ENCODE measurements at regions not wholly inside any gene's neighbourhood (a gene's known extent, or its start where the extent isn't known, plus 50 kb on each side); places are given as distances from the start of the nearest gene placed in this dataset.

DNA sequence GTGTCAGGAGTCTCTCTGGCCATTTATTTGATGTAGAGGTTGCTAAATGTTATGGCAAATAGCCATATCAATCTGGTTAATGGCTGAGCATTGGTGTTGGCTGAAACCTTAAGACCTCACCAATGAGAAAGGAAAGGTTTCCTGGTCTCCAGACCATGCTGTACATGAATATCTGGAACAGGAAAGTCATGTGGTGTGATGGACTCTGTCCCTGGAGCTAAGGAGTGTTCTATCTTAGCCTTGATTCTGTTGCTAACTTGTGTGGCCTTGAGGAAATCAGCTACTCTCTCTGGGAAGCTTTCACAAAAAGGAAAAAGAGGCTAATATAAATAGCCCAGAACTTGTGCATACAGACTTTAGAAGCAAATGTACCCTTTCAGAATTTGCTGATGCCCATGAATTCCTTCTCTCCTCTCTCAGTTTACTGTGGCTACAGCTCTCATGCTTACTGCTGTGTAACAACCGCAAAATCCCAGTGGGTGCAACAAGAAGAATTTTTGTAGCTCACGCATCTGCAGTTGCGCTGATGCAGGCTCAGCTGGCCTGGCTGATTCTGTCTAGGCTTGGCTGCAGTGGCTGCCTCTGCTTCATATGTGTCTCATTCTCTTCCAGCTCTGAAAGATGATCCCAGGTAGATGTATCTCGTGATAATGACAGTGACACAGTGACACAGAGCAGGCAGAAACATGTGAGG is 287.5 kb downstream of the NPIPA8 start:
- H3K27ac ChIP-seq = peak overlapping the region; percentile 69
- TF ChIP-seq, protein P1, sequence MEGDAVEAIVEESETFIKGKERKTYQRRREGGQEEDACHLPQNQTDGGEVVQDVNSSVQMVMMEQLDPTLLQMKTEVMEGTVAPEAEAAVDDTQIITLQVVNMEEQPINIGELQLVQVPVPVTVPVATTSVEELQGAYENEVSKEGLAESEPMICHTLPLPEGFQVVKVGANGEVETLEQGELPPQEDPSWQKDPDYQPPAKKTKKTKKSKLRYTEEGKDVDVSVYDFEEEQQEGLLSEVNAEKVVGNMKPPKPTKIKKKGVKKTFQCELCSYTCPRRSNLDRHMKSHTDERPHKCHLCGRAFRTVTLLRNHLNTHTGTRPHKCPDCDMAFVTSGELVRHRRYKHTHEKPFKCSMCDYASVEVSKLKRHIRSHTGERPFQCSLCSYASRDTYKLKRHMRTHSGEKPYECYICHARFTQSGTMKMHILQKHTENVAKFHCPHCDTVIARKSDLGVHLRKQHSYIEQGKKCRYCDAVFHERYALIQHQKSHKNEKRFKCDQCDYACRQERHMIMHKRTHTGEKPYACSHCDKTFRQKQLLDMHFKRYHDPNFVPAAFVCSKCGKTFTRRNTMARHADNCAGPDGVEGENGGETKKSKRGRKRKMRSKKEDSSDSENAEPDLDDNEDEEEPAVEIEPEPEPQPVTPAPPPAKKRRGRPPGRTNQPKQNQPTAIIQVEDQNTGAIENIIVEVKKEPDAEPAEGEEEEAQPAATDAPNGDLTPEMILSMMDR (IDR thresholded peaks at IDR 0.05) = no peak
- no peak for DNase-seq
- intact Hi-C loops (cut with DNase I) = no loop called here
- no peaks in the 10 kb centered on the region for H3K36me3 ChIP-seq
- H3K9ac ChIP-seq (ENCODE audit: low read depth in 2 of 2, low read length in 2 of 2) = peak overlapping the region in 1 of 2 donors; percentile 29
- H3K9me3 ChIP-seq = no peaks in the 10 kb centered on the region
- H3K4me3 ChIP-seq = no peak overlapping the region
- H3K27me3 ChIP-seq = no peaks in the 10 kb centered on the region
- H3K4me1 ChIP-seq = no peaks in the 10 kb centered on the region

DNA sequence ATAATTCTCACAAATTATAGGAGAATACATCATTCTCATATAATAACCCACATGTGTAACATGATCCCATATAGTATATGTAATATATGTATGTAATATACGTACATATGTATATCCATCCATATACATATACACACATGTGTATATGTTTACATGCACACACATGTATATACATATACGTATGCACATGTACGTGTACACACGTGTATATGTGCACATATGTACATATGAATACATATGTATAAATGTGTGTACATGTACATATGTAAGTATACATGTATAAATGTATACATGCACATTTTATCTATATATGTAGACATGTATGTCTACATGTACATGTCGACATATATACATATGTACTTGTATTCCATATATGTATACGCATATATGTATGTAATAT is 288.8 kb downstream of the NPIPA8 start:
- no peak for DNase-seq
- Histone ChIP-seq H3K36me3 (no peaks in the 10 kb centered on the region), H3K27me3 (no peaks in the 10 kb centered on the region), H3K9ac (ENCODE audit: low read depth in 2 of 2, low read length in 2 of 2) (no peak overlapping the region), H3K4me1 (no peaks in the 10 kb centered on the region), H3K4me3 (no peak overlapping the region), H3K27ac (no peak overlapping the region), H3K9me3 (no peaks in the 10 kb centered on the region)
- intact Hi-C loops (cut with DNase I) = no loop called here
- TF ChIP-seq, protein P1 (IDR thresholded peaks at IDR 0.05) = no peak

DNA sequence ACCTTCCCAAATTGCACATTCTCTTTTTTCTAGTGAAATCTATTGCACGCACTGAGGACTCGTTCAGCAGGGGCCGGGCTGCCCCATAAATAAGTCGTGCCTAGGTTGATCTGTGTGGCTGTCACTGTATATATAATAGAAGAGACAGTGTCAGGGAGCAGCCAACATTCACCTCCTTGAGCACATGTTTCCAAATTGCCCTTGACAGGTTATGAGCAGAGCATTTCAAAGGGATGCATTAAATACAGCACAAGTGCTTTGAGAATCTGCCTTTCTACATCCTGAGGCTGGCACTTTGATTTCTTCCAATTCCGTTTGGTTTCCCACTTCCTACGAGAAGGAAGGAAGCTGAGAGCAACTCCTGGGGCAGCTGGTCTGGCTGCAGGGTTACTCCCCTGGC is 291.2 kb downstream of the NPIPA8 start:
- TF ChIP-seq, protein P1 (IDR thresholded peaks at IDR 0.05) = no peak
- DNase-seq = no peak
- H3K27me3 ChIP-seq = no peaks in the 10 kb centered on the region
- intact Hi-C loops (cut with DNase I) = no loop called here
- H3K9ac ChIP-seq (ENCODE audit: low read depth in 2 of 2, low read length in 2 of 2) = no peak overlapping the region
- no peak overlapping the region for H3K27ac ChIP-seq
- no peaks in the 10 kb centered on the region for H3K9me3 ChIP-seq
- no peak overlapping the region for H3K4me3 ChIP-seq
- no peaks in the 10 kb centered on the region for H3K4me1 ChIP-seq
- no peaks in the 10 kb centered on the region for H3K36me3 ChIP-seq

DNA sequence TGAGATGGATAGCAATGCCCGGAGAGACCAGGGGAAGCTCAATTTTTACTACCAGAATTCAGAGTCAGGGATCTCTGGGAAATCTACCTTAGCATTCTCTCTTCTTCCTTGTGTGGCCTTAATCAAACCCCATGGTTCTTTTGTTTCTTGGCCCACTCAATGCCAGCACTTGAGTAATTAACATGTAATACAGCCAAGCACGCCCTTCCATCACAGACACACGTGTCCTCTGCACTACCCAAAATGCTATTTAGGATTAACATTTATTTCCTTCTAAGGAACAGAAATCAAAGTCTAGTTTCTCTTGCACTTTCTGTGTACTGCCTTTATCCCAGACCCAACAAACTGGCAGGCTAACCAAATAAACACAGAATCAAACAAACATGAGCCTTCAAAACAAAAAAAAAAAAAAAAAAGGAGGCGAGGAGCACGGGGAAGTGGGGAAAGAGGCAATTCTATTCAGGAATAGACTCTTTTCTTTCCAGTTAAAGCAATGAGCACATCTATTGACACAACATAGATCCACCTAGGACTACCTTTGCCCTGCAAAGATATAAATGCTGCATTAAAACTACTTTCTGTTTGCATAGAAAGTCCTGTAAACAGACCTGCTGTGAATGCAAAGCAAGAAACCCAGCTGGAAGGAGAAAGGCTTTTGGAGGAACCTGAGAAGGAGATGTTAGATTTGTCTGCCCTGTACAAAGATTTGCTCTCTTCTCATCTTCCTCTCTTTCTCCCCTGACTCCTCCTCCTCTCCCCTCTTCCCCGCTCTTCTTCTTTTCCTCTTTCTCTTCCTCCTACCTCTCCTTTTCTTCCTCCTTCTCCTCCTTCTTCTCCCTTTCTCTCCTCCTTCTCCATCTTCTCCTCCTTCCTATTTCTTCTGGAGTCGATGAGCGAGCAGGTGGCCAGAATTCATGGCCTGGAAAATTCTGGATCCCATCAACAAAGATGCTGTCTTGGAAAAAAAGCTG is 294.4 kb downstream of the NPIPA8 start:
- intact Hi-C loops (cut with DNase I) = no loop called here
- Histone ChIP-seq H3K4me3 (no peak overlapping the region), H3K9me3 (no peaks in the 10 kb centered on the region), H3K27me3 (no peaks in the 10 kb centered on the region), H3K4me1 (no peaks in the 10 kb centered on the region), H3K27ac (peak overlapping the region; percentile 45), H3K9ac (ENCODE audit: low read depth in 2 of 2, low read length in 2 of 2) (peak overlapping the region in 1 of 2 donors; percentile 22), H3K36me3 (no peaks in the 10 kb centered on the region)
- TF ChIP-seq, protein P1 (IDR thresholded peaks at IDR 0.05) = no peak
- DNase-seq = peak; percentile 36

DNA sequence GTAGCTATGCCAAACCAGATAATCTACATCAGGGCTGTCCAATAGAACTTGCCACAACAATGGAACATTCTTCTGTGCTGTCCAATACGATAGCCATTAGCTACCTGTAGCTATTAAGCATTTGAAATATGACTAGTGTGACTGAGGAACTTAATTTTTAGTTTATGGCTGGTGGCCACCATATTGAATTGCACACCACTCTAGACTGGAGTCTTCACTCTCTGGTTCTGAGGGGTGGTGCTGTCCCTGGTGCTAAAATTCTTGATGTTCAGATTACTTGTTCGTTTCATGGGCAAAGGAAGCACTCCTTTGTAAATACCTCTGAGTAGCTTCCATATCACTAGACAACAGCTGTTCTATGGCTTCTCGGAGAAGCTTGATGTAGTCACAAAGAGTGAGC is 296.6 kb downstream of the NPIPA8 start:
- intact Hi-C loops (cut with DNase I) = no loop called here
- DNase-seq = no peak
- Histone ChIP-seq H3K27me3 (no peaks in the 10 kb centered on the region), H3K9ac (ENCODE audit: low read depth in 2 of 2, low read length in 2 of 2) (no peak overlapping the region), H3K36me3 (no peaks in the 10 kb centered on the region), H3K9me3 (no peaks in the 10 kb centered on the region), H3K4me1 (no peaks in the 10 kb centered on the region), H3K27ac (no peak overlapping the region), H3K4me3 (no peak overlapping the region)
- TF ChIP-seq, protein P1 (IDR thresholded peaks at IDR 0.05) = no peak
